C4-2B (cell line): ENCODE measurements at regions not wholly inside any gene's neighbourhood (a gene's known extent, or its start where the extent isn't known, plus 50 kb on each side); places are given as distances from the start of the nearest gene placed in this dataset.

Experiments
- ZFX ChIP-seq: fragments of 450-650 bp; IDR thresholded peaks from 2 replicates; pipeline ENCODE4 v1.6.1; 2017
- TF ChIP-seq, protein P1 (sequence below): fragments of 450-650 bp; conservative IDR thresholded peaks from 2 replicates; pipeline ENCODE4 v1.5.1; 2017; ENCODE audit warnings: mild to moderate bottlenecking

DNA sequence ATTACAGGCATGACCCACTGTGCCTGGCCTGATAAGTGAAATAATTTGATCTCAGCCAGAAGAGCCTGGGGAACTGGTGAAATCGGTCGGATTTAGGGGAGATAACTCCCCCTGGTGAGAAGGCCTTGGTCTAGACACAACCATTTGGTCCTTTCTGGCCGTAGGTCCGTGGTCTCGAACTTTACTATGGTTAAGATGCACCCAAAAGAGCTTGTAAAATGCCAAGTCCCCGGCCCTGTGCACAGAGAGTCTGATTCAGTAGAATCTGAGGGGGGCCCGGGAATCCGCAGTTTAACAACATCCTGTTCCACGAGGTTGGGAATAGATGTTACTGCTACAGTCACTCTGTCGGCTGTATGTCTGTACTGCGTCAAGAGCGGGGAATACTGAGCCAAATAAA is 140.7 kb downstream of the C9orf50 start:
- TF ChIP-seq, protein P1, sequence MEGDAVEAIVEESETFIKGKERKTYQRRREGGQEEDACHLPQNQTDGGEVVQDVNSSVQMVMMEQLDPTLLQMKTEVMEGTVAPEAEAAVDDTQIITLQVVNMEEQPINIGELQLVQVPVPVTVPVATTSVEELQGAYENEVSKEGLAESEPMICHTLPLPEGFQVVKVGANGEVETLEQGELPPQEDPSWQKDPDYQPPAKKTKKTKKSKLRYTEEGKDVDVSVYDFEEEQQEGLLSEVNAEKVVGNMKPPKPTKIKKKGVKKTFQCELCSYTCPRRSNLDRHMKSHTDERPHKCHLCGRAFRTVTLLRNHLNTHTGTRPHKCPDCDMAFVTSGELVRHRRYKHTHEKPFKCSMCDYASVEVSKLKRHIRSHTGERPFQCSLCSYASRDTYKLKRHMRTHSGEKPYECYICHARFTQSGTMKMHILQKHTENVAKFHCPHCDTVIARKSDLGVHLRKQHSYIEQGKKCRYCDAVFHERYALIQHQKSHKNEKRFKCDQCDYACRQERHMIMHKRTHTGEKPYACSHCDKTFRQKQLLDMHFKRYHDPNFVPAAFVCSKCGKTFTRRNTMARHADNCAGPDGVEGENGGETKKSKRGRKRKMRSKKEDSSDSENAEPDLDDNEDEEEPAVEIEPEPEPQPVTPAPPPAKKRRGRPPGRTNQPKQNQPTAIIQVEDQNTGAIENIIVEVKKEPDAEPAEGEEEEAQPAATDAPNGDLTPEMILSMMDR: no peak
- no peak for TF ChIP-seq ZFX
